Hepatocyte (in vitro differentiated cells): ENCODE measurements at regions not wholly inside any gene's neighbourhood (a gene's known extent, or its start where the extent isn't known, plus 50 kb on each side); places are given as distances from the start of the nearest gene placed in this dataset.
"Not testable (repeated sequence)": the region's sequence is repeated elsewhere in the genome, so short reads cannot be mapped to it uniquely, and the experiment has no call there.

Experiments
- DNase-seq: peaks from one replicate; pipeline ENCODE4 v3.0.0-alpha.2; 2016; ENCODE audit warnings: low spot score
- H2AFZ ChIP-seq: fragments of 200-600 bp; sonication (generic); 2 replicates; pipeline ENCODE4 v1.6.0; 2016; ENCODE audit warnings: antibody characterized with exemption, mild to moderate bottlenecking
- H3K27ac ChIP-seq: fragments of 200-600 bp; sonication (generic); 2 replicates; pipeline ENCODE4 v1.5.1; 2016; ENCODE audit warnings: mild to moderate bottlenecking
- H3K27me3 ChIP-seq: fragments of 200-600 bp; sonication (generic); 2 replicates; pipeline ENCODE4 v1.6.1; 2016
- H3K36me3 ChIP-seq: fragments of 200-600 bp; sonication (generic); replicated peaks from 2 replicates; pipeline ENCODE4 v1.5.1; 2016; ENCODE audit warnings: low read depth; ENCODE audit not compliant: insufficient read depth
- H3K4me1 ChIP-seq: fragments of 200-600 bp; sonication (generic); 2 replicates; pipeline ENCODE4 v1.5.1; 2016; ENCODE audit warnings: mild to moderate bottlenecking, moderate library complexity; ENCODE audit not compliant: insufficient read depth
- H3K4me2 ChIP-seq: fragments of 200-600 bp; sonication (generic); 2 replicates; pipeline ENCODE4 v1.6.0; 2016
- H3K4me3 ChIP-seq: fragments of 200-600 bp; sonication (generic); 2 replicates; pipeline ENCODE4 v1.5.1; 2016; ENCODE audit warnings: mild to moderate bottlenecking
- H3K79me2 ChIP-seq: fragments of 200-600 bp; sonication (generic); 2 replicates; pipeline ENCODE4 v1.6.0; 2017; ENCODE audit warnings: mild to moderate bottlenecking
- H3K9me2 ChIP-seq: fragments of 200-600 bp; sonication (generic); replicated peaks from 2 replicates; pipeline ENCODE4 v1.6.0; 2017; ENCODE audit warnings: mild to moderate bottlenecking; ENCODE audit not compliant: insufficient read depth
- H3K9me3 ChIP-seq: fragments of 200-600 bp; sonication (generic); 2 replicates; pipeline ENCODE4 v1.5.1; 2016; ENCODE audit warnings: low read depth, mild to moderate bottlenecking
- H4K20me1 ChIP-seq: fragments of 200-600 bp; sonication (generic); 2 replicates; pipeline ENCODE4 v1.6.0; 2016; ENCODE audit warnings: mild to moderate bottlenecking; ENCODE audit not compliant: insufficient read depth, poor library complexity, severe bottlenecking
- EZH2 ChIP-seq: fragments of 200-600 bp; sonication (generic); IDR thresholded peaks from 2 replicates; pipeline ENCODE4 v1.6.1; 2016; ENCODE audit warnings: antibody characterized with exemption, mild to moderate bottlenecking, borderline replicate concordance
- EZH2phosphoT487 ChIP-seq: fragments of 200-600 bp; sonication (generic); IDR thresholded peaks from one replicate; pipeline ENCODE4 v1.6.1; 2018; ENCODE audit warnings: antibody characterized with exemption, mild to moderate bottlenecking, low read depth, moderate library complexity; ENCODE audit not compliant: unreplicated experiment, severe bottlenecking
- WGBS: methylation state at CpG from one replicate; pipeline ENCODE4 v1.1.6; 2016; ENCODE audit warnings: low lambda C conversion rate; ENCODE audit errors: missing lambda C conversion rate; 5-methylcytosine and 5-hydroxymethylcytosine counted together
- TF ChIP-seq, protein P1 (sequence below): fragments of 200-600 bp; sonication (generic); IDR thresholded peaks from 2 replicates; pipeline ENCODE4 v1.5.1; 2016; ENCODE audit warnings: antibody characterized with exemption, mild to moderate bottlenecking; ENCODE audit not compliant: poor library complexity

DNA sequence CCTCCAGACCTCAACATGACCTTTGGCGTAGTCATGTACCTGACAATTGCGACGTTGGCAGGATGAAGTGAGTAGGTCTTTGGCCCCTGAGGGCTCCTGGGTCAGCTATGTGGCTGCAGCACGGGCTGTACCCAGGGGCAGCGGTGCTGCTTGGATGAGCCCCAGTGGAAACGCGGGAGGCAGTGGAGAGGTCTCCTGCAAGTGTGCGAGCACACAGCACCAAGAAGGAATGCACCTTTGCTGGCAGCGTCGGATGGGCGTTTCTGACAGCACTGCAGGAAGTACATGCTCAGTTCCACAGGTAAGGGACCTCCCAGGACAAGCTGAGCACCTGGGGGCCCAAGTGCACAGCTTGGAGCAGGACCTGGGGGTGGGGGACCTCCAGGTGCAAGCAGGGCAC, 67.4 kb upstream of the UNC13C start:
- TF ChIP-seq EZH2phosphoT487 (no peak), EZH2 (no peak)
- TF ChIP-seq, protein P1, sequence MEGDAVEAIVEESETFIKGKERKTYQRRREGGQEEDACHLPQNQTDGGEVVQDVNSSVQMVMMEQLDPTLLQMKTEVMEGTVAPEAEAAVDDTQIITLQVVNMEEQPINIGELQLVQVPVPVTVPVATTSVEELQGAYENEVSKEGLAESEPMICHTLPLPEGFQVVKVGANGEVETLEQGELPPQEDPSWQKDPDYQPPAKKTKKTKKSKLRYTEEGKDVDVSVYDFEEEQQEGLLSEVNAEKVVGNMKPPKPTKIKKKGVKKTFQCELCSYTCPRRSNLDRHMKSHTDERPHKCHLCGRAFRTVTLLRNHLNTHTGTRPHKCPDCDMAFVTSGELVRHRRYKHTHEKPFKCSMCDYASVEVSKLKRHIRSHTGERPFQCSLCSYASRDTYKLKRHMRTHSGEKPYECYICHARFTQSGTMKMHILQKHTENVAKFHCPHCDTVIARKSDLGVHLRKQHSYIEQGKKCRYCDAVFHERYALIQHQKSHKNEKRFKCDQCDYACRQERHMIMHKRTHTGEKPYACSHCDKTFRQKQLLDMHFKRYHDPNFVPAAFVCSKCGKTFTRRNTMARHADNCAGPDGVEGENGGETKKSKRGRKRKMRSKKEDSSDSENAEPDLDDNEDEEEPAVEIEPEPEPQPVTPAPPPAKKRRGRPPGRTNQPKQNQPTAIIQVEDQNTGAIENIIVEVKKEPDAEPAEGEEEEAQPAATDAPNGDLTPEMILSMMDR: no peak
- Histone ChIP-seq H3K4me1 (no peaks in the 10 kb centered on the region), H3K27ac (no peak overlapping the region), H3K9me2 (no peaks in the 10 kb centered on the region), H2AFZ (no peak overlapping the region), H3K9me3 (no peaks in the 10 kb centered on the region), H3K4me2 (no peak overlapping the region), H3K36me3 (no peaks in the 10 kb centered on the region), H3K27me3 (no peaks in the 10 kb centered on the region), H3K4me3 (no peak overlapping the region), H4K20me1 (no peaks in the 10 kb centered on the region), H3K79me2 (no peaks in the 10 kb centered on the region)
- no peak for DNase-seq
- 82% methylated on average over 11 of the region's 11 CpGs for WGBS

DNA sequence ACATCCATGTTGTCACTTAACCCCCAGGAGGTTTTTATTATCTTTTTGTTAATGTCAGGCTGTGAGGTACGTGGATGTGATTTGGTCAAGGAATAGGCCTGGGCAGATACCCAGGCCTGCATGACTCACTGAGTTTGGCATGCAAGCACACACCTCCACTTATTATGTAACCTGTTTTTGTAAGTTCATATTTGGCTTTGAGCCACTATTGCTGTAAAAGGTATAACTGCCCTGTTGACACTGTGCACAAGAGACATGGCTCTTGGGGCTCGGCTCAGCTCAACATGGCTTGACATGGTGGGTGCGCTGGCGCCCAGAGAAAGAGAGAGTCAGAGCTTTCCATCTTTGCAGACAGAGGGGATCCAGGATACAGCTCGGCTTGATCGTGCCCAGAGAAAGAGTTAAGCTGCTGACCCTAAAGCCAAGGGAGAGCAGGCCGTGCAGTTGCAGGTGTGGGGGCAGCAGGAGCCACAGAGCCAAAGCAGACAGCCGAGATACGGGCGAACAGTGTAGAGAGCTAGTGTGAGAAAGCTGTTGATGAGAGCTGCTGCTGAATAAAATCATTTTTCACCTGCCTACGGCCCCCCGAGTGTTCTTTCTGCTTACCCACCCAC, 67.9 kb upstream of the UNC13C start:
- DNase-seq: no peak
- no peak overlapping the region for H3K27ac ChIP-seq
- no peaks in the 10 kb centered on the region for H3K9me3 ChIP-seq
- no peak overlapping the region for H3K4me2 ChIP-seq
- H3K4me1 ChIP-seq: no peaks in the 10 kb centered on the region
- WGBS: 79% methylated on average over 8 of the region's 12 CpGs
- H4K20me1 ChIP-seq: no peaks in the 10 kb centered on the region
- H3K9me2 ChIP-seq: no peaks in the 10 kb centered on the region
- H3K79me2 ChIP-seq: no peaks in the 10 kb centered on the region
- TF ChIP-seq EZH2phosphoT487: no peak
- TF ChIP-seq, protein P1: no peak
- TF ChIP-seq EZH2: no peak
- H3K27me3 ChIP-seq: no peaks in the 10 kb centered on the region
- H2AFZ ChIP-seq: no peak overlapping the region
- H3K4me3 ChIP-seq: no peak overlapping the region
- no peaks in the 10 kb centered on the region for H3K36me3 ChIP-seq

DNA sequence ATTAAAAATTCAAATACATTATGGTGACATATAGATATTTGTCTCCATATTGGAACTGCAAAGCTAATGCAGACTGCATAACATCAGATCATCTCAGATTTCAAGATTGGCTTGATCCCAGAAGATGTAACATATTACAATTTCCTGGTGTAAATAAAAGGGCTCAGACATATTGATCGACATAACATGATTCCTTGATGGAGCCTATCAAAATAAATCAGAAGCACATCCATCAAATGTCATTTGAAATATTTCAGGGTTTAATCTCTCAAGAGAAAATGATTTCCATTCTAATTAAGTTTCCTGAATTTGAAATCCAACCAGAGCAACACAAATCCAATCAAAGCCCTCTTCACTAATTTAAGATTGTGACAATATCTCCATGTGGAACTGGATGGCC, 75.1 kb upstream of the UNC13C start:
- no peak for DNase-seq
- Histone ChIP-seq H2AFZ (no peak overlapping the region), H3K9me2 (no peaks in the 10 kb centered on the region), H4K20me1 (no peaks in the 10 kb centered on the region), H3K36me3 (no peaks in the 10 kb centered on the region), H3K27ac (no peak overlapping the region), H3K9me3 (no peaks in the 10 kb centered on the region), H3K27me3 (no peaks in the 10 kb centered on the region), H3K4me1 (no peaks in the 10 kb centered on the region), H3K4me3 (no peak overlapping the region), H3K4me2 (no peak overlapping the region), H3K79me2 (no peaks in the 10 kb centered on the region)
- WGBS: 81% methylated on average over 1 of the region's 1 CpG
- TF ChIP-seq EZH2phosphoT487 (no peak), EZH2 (no peak)
- TF ChIP-seq, protein P1: no peak

DNA sequence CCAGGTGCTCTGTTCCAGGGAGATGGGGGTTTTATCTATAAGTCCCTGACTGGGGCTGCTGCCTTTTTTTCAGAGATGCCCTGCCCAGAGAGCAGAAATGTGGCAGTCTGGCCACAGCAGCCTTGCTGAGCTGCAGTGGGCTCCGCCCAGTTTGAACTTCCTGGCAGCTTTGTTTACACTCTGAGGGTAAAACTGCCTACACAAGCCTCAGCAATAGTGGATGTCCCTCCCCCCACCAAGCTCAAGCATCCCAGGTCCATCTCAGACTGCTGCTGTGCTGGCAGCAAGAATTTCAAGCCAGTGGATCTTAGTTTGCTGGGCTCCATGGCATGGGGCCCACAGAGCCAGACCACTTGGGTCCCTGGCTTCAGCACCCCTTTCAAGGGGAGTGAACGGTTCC, 84.8 kb upstream of the UNC13C start:
- not testable (repeated sequence) for H2AFZ ChIP-seq, H3K36me3 ChIP-seq, H3K4me3 ChIP-seq, H3K27ac ChIP-seq, H3K4me1 ChIP-seq, H4K20me1 ChIP-seq, H3K79me2 ChIP-seq, H3K4me2 ChIP-seq, H3K27me3 ChIP-seq, H3K9me2 ChIP-seq, H3K9me3 ChIP-seq
- peak; percentile 23 for DNase-seq
- WGBS: 83% methylated on average over 2 of the region's 2 CpGs

DNA sequence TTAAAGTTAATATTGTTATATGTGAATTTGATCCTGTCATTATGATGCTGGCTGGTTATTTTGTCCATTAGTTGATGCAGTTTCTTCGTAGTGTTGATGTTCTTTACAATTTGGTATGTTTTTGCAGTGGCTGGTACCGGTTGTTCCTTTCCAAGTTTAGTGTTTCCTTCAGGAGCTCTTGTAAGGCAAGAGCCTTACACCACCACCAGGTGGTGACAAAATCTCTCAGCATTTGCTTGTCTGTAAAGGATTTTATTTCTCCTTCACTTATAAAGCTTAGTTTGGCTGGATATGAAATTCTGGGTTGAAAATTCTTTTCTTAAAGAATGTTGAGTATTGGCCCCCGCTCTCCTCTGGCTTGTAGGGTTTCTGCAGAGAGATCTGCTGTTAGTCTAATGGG, 86.4 kb upstream of the UNC13C start:
- H2AFZ ChIP-seq, H3K27ac ChIP-seq, H3K9me3 ChIP-seq, H3K4me3 ChIP-seq, H3K27me3 ChIP-seq, H3K36me3 ChIP-seq, H3K4me1 ChIP-seq, DNase-seq, H3K79me2 ChIP-seq, H3K4me2 ChIP-seq, H3K9me2 ChIP-seq, H4K20me1 ChIP-seq: not testable (repeated sequence)
- 58% methylated on average over 3 of the region's 3 CpGs for WGBS
